HG03175 (cell line): ENCODE measurements at regions not wholly inside any gene's neighbourhood (a gene's known extent, or its start where the extent isn't known, plus 50 kb on each side); places are given as distances from the start of the nearest gene placed in this dataset.

Experiments
- ATAC-seq: cut with Tn5 transposase; IDR thresholded peaks from one replicate; pipeline ENCODE4 v1.9.1; 2021; ENCODE audit warnings: mild to moderate bottlenecking, moderate library complexity; ENCODE audit not compliant: unreplicated experiment

DNA sequence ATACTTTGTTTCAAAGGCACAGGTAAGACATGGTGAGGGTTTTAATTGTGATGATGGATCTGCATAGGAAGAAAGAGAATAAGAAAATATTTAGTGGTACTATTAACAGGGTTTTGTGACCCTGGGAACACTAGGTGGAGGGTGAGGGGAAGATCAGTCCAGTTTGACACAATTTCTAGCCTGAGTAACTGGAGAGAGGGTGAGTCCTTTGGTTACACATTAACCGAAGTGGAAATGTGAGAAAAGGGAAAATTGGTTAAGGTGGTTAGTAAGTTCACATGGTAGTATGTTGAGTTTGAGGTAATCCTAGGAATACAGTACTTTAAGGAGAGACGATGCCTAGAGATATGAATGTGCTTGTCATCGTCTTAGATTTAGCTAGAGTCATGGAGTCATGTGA, 54.8 kb upstream of the POU3F2 start:
- ATAC-seq: no peak

DNA sequence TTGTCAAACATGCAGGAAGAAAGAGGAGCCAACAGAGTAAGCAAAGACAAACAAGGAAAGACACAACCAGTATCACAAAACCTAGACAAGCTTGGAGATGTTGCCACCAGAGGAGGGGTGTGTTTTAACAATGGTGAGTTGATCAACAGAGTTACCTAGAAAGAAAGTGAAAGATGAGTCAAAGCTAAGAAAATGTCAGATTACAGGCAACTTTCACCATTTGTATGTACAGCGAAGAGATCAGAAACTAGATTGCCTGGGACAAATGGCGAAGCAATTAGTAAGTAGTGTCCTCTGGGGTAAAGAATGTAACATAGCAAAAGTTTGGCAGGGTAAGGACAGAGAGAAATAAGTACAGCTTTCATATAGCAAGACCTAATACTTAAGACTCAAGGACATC, 51.6 kb upstream of the POU3F2 start:
- no peak for ATAC-seq

DNA sequence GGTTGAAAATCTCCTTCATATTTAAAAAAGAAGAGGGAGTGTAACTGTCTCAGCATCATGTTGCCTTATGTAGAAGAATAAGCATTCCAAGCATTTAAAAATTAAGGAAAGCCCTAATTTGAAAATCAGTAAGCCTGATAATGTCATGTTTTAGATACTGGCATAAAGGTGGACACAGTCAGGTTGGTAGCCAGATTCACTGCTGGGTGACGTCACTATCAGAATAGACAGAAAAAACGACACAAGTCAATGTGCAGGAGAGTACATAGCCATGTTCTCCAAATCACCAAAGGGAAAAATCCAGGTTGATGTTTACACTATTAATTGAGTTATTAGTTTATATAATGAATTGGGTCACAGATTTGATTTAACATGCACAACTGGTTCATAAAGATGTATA, 50.8 kb upstream of the POU3F2 start:
- ATAC-seq: no peak
